ENCODE measurements at regions not wholly inside any gene's neighbourhood (a gene's known extent, or its start where the extent isn't known, plus 50 kb on each side); places are given as distances from the start of the nearest gene placed in this dataset.
"Not testable (repeated sequence)": the region's sequence is repeated elsewhere in the genome, so short reads cannot be mapped to it uniquely, and the experiment has no call there.

- WGBS, 3 donors = 55 to 65% (median 56%) methylated on average over 17 of the region's 17 CpGs
- no peaks in the 10 kb centered on the region for H3K36me3 ChIP-seq
- H3K27ac ChIP-seq = no peak overlapping the region
- no peak for DNase-seq
- TF ChIP-seq EP300 (IDR thresholded peaks at IDR 0.05) (no peak), CTCF (IDR thresholded peaks at IDR 0.05) (no peak), POLR2A (IDR thresholded peaks at IDR 0.05) (no peak)
- intact Hi-C loops (cut with DNase I) = no loop called here
- no peaks in the 10 kb centered on the region for H3K9me3 ChIP-seq
- no peaks in the 10 kb centered on the region for H3K4me1 ChIP-seq (ENCODE audit: insufficient read depth)
- no peaks in the 10 kb centered on the region for H3K27me3 ChIP-seq
- no peak overlapping the region for H3K4me3 ChIP-seq
These were observed 220.7 kb upstream of the MSX2 start for GRCh38 chr5:174503461-174504265.

GRCh38 chr5:174504266-174504726 lies 220.1 kb upstream of the MSX2 start:
- intact Hi-C loops (cut with DNase I) = no loop called here
- H3K9me3 ChIP-seq = no peaks in the 10 kb centered on the region
- no peak for DNase-seq
- H3K36me3 ChIP-seq = no peaks in the 10 kb centered on the region
- no peaks in the 10 kb centered on the region for H3K4me1 ChIP-seq (ENCODE audit: insufficient read depth)
- WGBS, 3 donors = 40 to 51% (median 42%) methylated on average over 9 of the region's 9 CpGs
- no peaks in the 10 kb centered on the region for H3K27me3 ChIP-seq
- H3K27ac ChIP-seq = no peak overlapping the region
- TF ChIP-seq POLR2A (IDR thresholded peaks at IDR 0.05) = no peak
- TF ChIP-seq CTCF (IDR thresholded peaks at IDR 0.05) = no peak
- TF ChIP-seq EP300 (IDR thresholded peaks at IDR 0.05) = no peak
- no peak overlapping the region for H3K4me3 ChIP-seq

GRCh38 chr5:174505621-174506020 lies 218.8 kb upstream of the MSX2 start:
- no peaks in the 10 kb centered on the region for H3K36me3 ChIP-seq
- H3K4me3 ChIP-seq = no peak overlapping the region
- H3K27me3 ChIP-seq = no peaks in the 10 kb centered on the region
- H3K9me3 ChIP-seq = no peaks in the 10 kb centered on the region
- DNase-seq = no peak
- WGBS, 3 donors = 57 to 70% (median 67%) methylated on average over 4 of the region's 4 CpGs
- TF ChIP-seq POLR2A (IDR thresholded peaks at IDR 0.05) = no peak
- TF ChIP-seq EP300 (IDR thresholded peaks at IDR 0.05) = no peak
- TF ChIP-seq CTCF (IDR thresholded peaks at IDR 0.05) = no peak
- intact Hi-C loops (cut with DNase I) = no loop called here
- H3K27ac ChIP-seq = no peak overlapping the region
- no peaks in the 10 kb centered on the region for H3K4me1 ChIP-seq (ENCODE audit: insufficient read depth)

- DNase-seq; intact Hi-C loops (cut with DNase I); H3K4me3 ChIP-seq; H3K4me1 ChIP-seq (ENCODE audit: insufficient read depth); H3K27ac ChIP-seq; H3K27me3 ChIP-seq; H3K36me3 ChIP-seq; H3K9me3 ChIP-seq: not testable (repeated sequence)
- 79 to 84% (median 80%) methylated on average over 11 of the region's 11 CpGs for WGBS, 3 donors
These were observed 213.5 kb upstream of the MSX2 start for GRCh38 chr5:174510782-174511453.

GRCh38 chr5:174511714-174512253 lies 212.6 kb upstream of the MSX2 start:
- Histone ChIP-seq H3K4me1 (ENCODE audit: insufficient read depth) (no peaks in the 10 kb centered on the region), H3K4me3 (no peak overlapping the region), H3K27me3 (no peaks in the 10 kb centered on the region), H3K9me3 (no peaks in the 10 kb centered on the region), H3K27ac (no peak overlapping the region), H3K36me3 (no peaks in the 10 kb centered on the region)
- intact Hi-C loops (cut with DNase I) = no loop called here
- WGBS, 3 donors = 54 to 69% (median 67%) methylated on average over 5 of the region's 5 CpGs
- no peak for DNase-seq
- TF ChIP-seq CTCF (IDR thresholded peaks at IDR 0.05) = no peak
- no peak for TF ChIP-seq EP300 (IDR thresholded peaks at IDR 0.05)
- no peak for TF ChIP-seq POLR2A (IDR thresholded peaks at IDR 0.05)
